ENCODE measurements at regions not wholly inside any gene's neighbourhood (a gene's known extent, or its start where the extent isn't known, plus 50 kb on each side); places are given as distances from the start of the nearest gene placed in this dataset.

- TF ChIP-seq ZBTB43 (CRISPR knock-in tag; IDR thresholded peaks at IDR 0.05) (no peak), DLX4 (CRISPR knock-in tag; IDR thresholded peaks at IDR 0.05) (no peak), MTA2 (IDR thresholded peaks at IDR 0.05; ENCODE audit: low read depth) (no peak), XRCC4 (IDR thresholded peaks at IDR 0.05; ENCODE audit: extremely low read depth, insufficient read depth, insufficient read length) (no peak), TCFL5 (CRISPR knock-in tag; conservative IDR thresholded peaks at IDR 0.05) (no peak), EHMT2 (IDR thresholded peaks at IDR 0.05) (no peak), ZFP30 (CRISPR knock-in tag; IDR thresholded peaks at IDR 0.05; ENCODE audit: borderline replicate concordance) (no peak), SRSF9 (IDR thresholded peaks at IDR 0.05; ENCODE audit: borderline replicate concordance, low read depth, low read length) (no peak), POLR2H (tag; IDR thresholded peaks at IDR 0.05; ENCODE audit: low read depth) (no peak), CTCF (IDR thresholded peaks at IDR 0.05 in 2 of 3, conservative IDR thresholded peaks at IDR 0.05 in 1 of 3; ENCODE audit: insufficient read depth in 2 of 3, low read depth in 1 of 3, low read length in 3 of 3) (peak; percentile 84 to 97 (median 97)), CHD1 (IDR thresholded peaks at IDR 0.05; ENCODE audit: low read length) (no peak), ZBTB5 (IDR thresholded peaks at IDR 0.05) (no peak), PTBP1 (IDR thresholded peaks at IDR 0.05; ENCODE audit: low read depth, low read length) (no peak), YY1 (IDR thresholded peaks at IDR 0.05; ENCODE audit: borderline replicate concordance in 1 of 3, control insufficient read depth in 1 of 3, extremely low read depth in 1 of 3, insufficient read depth in 3 of 3, insufficient read length in 1 of 3, insufficient replicate concordance in 2 of 3, low read depth in 1 of 3, low read length in 2 of 3) (no peak), E2F8 (IDR thresholded peaks at IDR 0.05; ENCODE audit: low read depth, partially characterized antibody) (no peak), DMBX1 (CRISPR knock-in tag; IDR thresholded peaks at IDR 0.05; ENCODE audit: borderline replicate concordance) (no peak), BHLHE40 (IDR thresholded peaks at IDR 0.05; ENCODE audit: low read length) (no peak), THRB (CRISPR knock-in tag; conservative IDR thresholded peaks at IDR 0.05) (no peak), ZNF324 (CRISPR knock-in tag; IDR thresholded peaks at IDR 0.05) (no peak)
Observed at GRCh38 chr6:68343901-68344300, 291.2 kb upstream of the ADGRB3 start (continued).

Data from K562 (cell line).